Sciatic nerve (tissue), 2 donors: ENCODE measurements at regions not wholly inside any gene's neighbourhood (a gene's known extent, or its start where the extent isn't known, plus 50 kb on each side); places are given as distances from the start of the nearest gene placed in this dataset.
"Not testable (repeated sequence)": the region's sequence is repeated elsewhere in the genome, so short reads cannot be mapped to it uniquely, and the experiment has no call there.

Experiments used
- ATAC-seq: fragments of 200-7000 bp; cut with Tn5 transposase; one replicate; pipeline ENCODE4 v1.9.1; 2020; ENCODE audit warnings: mild to moderate bottlenecking, moderate library complexity
- DNase-seq: peaks from one replicate; pipeline ENCODE4 v3.0.0-alpha.2; 2020; ENCODE audit warnings: low spot score
- intact Hi-C: fragments of 100-400 bp; cut with DNase I; formaldehyde crosslinking; loops from one replicate; pipeline ENCODE4 v1.14.2; 2022
- donor health status: DM: no; HTN: no; CAD: no.
- donor health status: DM: no; HTN: no; CAD: no.

- no peak for DNase-seq
- intact Hi-C loops: no loop called here
- no peak for ATAC-seq
These were observed 496.3 kb upstream of the TNP1 start for GRCh38 chr2:217356142-217356541.

- no peak for DNase-seq
- no peak for ATAC-seq
- intact Hi-C loops: no loop called here
These were observed 493.7 kb upstream of the TNP1 start for GRCh38 chr2:217353591-217353990.

- intact Hi-C loops: no loop called here
These were observed 491.5 kb upstream of the TNP1 start for GRCh38 chr2:217351378-217351777.

GRCh38 chr2:217349251-217349650, 489.4 kb upstream of the TNP1 start:
- no peak for DNase-seq
- ATAC-seq: no peak
- intact Hi-C loops: no loop called here

More at GRCh38 chr2:217351378-217351777, 491.5 kb upstream of the TNP1 start:
- ATAC-seq: peak; percentile 33
- no peak for DNase-seq

GRCh38 chr2:217347630-217348029, 487.8 kb upstream of the TNP1 start:
- intact Hi-C loops: not testable (repeated sequence)

GRCh38 chr2:217346043-217346442, 486.2 kb upstream of the TNP1 start:
- intact Hi-C loops, DNase-seq, ATAC-seq: not testable (repeated sequence)

More at GRCh38 chr2:217347630-217348029, 487.8 kb upstream of the TNP1 start:
- DNase-seq, ATAC-seq: not testable (repeated sequence)

GRCh38 chr2:217340899-217341298, 481.0 kb upstream of the TNP1 start:
- DNase-seq (no peak), ATAC-seq (no peak)
- intact Hi-C loops: no loop called here

GRCh38 chr2:217340176-217340575, 480.3 kb upstream of the TNP1 start:
- no peak for DNase-seq
- intact Hi-C loops: no loop called here
- ATAC-seq: no peak

- DNase-seq (no peak), ATAC-seq (peak; percentile 30)
- intact Hi-C loops: no loop called here
These were observed 479.9 kb upstream of the TNP1 start for GRCh38 chr2:217339753-217340152.

- DNase-seq: no peak
- intact Hi-C loops: no loop called here
- ATAC-seq: peak; percentile 92
These were observed 478.5 kb upstream of the TNP1 start for GRCh38 chr2:217338306-217338916.

- intact Hi-C loops: no loop called here
- no peak for DNase-seq
- no peak for ATAC-seq
These were observed 477.9 kb upstream of the TNP1 start for GRCh38 chr2:217337771-217338170.

GRCh38 chr2:217336694-217337093, 476.8 kb upstream of the TNP1 start:
- no peak for ATAC-seq
- DNase-seq: no peak
- intact Hi-C loops: no loop called here

- ATAC-seq (no peak), DNase-seq (no peak)
- intact Hi-C loops: no loop called here
These were observed 475.6 kb upstream of the TNP1 start for GRCh38 chr2:217335341-217335966.

- DNase-seq (no peak), ATAC-seq (no peak)
- intact Hi-C loops: no loop called here
These were observed 474.7 kb upstream of the TNP1 start for GRCh38 chr2:217334561-217334960.

- intact Hi-C loops: no loop called here
- no peak for ATAC-seq
These were observed 473.0 kb upstream of the TNP1 start for GRCh38 chr2:217332866-217333265.

GRCh38 chr2:217332417-217332791, 472.5 kb upstream of the TNP1 start:
- intact Hi-C loops: no loop called here
- ATAC-seq: no peak
- no peak for DNase-seq

More at GRCh38 chr2:217332866-217333265, 473.0 kb upstream of the TNP1 start:
- DNase-seq: no peak

GRCh38 chr2:217331523-217332416, 471.9 kb upstream of the TNP1 start:
- ATAC-seq (peak; percentile 72), DNase-seq (no peak)
- intact Hi-C loops: no loop called here

- DNase-seq (no peak), ATAC-seq (no peak)
- intact Hi-C loops: no loop called here
These were observed 470.8 kb upstream of the TNP1 start for GRCh38 chr2:217330647-217331046.

- no peak for ATAC-seq
- DNase-seq: no peak
- intact Hi-C loops: no loop called here
These were observed 469.2 kb upstream of the TNP1 start for GRCh38 chr2:217329023-217329431.

GRCh38 chr2:217328622-217328978, 468.7 kb upstream of the TNP1 start:
- DNase-seq (no peak), ATAC-seq (no peak)
- intact Hi-C loops: no loop called here
